Common myeloid progenitor, CD34-positive (primary cell): ENCODE measurements at regions not wholly inside any gene's neighbourhood (a gene's known extent, or its start where the extent isn't known, plus 50 kb on each side); places are given as distances from the start of the nearest gene placed in this dataset.
A peak's percentile ranks its signal among the peaks of the same experiment; 100 is the strongest.

Experiments
- CTCF ChIA-PET: fragments of 350-600 bp; sonication (Branson Sonifier 250); formaldehyde crosslinking; loops from one replicate; lab custom pipeline; 2021; ENCODE audit warnings: antibody characterized with exemption; lab: Charles Lee
- POLR2A ChIA-PET: fragments of 350-600 bp; sonication (Branson Sonifier 250); formaldehyde crosslinking; loops from one replicate; lab custom pipeline; 2021; ENCODE audit warnings: antibody characterized with exemption; lab: Charles Lee
- DNase-seq, 3 donors: peaks; one replicate each; pipeline versions ENCODE4 v3.0.0 to v3.0.0-alpha.2; 2013
- H3K27ac ChIP-seq, 2 experiments: 1 replicate in 1 of 2; 2 replicates in 1 of 2; pipeline ENCODE4 v1.7.0; 2013; ENCODE audit warnings: inconsistent platforms in 2 of 2, low read length in 2 of 2, mild to moderate bottlenecking in 2 of 2, low read depth in 1 of 2, moderate library complexity in 1 of 2; ENCODE audit not compliant: severe bottlenecking in 2 of 2, insufficient read depth in 1 of 2, poor library complexity in 1 of 2
- H3K27me3 ChIP-seq, 5 experiments: replicated peaks in 2 of 5; 1 replicate in 3 of 5; 2 replicates in 2 of 5; pipeline versions ENCODE4 v1.6.1 to v1.7.0; 2013; ENCODE audit warnings: low read length in 4 of 5, mild to moderate bottlenecking in 2 of 5, moderate library complexity in 2 of 5, inconsistent platforms in 1 of 5; ENCODE audit not compliant: insufficient read depth in 5 of 5, control insufficient read depth in 4 of 5
- H3K36me3 ChIP-seq, 4 experiments: 1 replicate in 2 of 4; 2 replicates in 2 of 4; pipeline versions ENCODE4 v1.6.1 to v1.7.0; 2013; ENCODE audit warnings: low read length in 3 of 4, control low read depth in 1 of 4, mild to moderate bottlenecking in 1 of 4; ENCODE audit not compliant: control insufficient read depth in 4 of 4, insufficient read depth in 4 of 4
- H3K4me1 ChIP-seq, 4 experiments: 1 replicate in 3 of 4; 2 replicates in 1 of 4; pipeline versions ENCODE4 v1.6.1 to v1.7.1; 2013; ENCODE audit warnings: low read length in 3 of 4, mild to moderate bottlenecking in 3 of 4, control low read depth in 1 of 4, inconsistent platforms in 1 of 4, moderate library complexity in 1 of 4; ENCODE audit not compliant: control insufficient read depth in 4 of 4, insufficient read depth in 4 of 4; ENCODE audit errors: control extremely low read depth in 1 of 4
- H3K4me3 ChIP-seq, 7 experiments: 1 replicate in 4 of 7; 2 replicates in 3 of 7; pipeline versions ENCODE4 v1.5.1 to v1.7.0; 2013; ENCODE audit warnings: mild to moderate bottlenecking in 7 of 7, low read length in 6 of 7, moderate library complexity in 6 of 7, inconsistent platforms in 2 of 7, low read depth in 2 of 7, control low read depth in 1 of 7; ENCODE audit not compliant: insufficient read depth in 4 of 7, control insufficient read depth in 1 of 7; ENCODE audit errors: extremely low read depth in 1 of 7
- H3K9me3 ChIP-seq, 5 experiments: 1 replicate in 4 of 5; 2 replicates in 1 of 5; pipeline versions ENCODE4 v1.6.1 to v1.7.1; 2013; ENCODE audit warnings: low read length in 4 of 5, mild to moderate bottlenecking in 2 of 5, inconsistent platforms in 1 of 5, low read depth in 1 of 5, moderate library complexity in 1 of 5; ENCODE audit not compliant: control insufficient read depth in 4 of 5, insufficient read depth in 2 of 5; ENCODE audit errors: control extremely low read depth in 1 of 5
- WGBS: methylation state at CpG from one replicate; pipeline ENCODE4 v1.1.5; 2013; ENCODE audit not compliant: insufficient coverage; 5-methylcytosine and 5-hydroxymethylcytosine counted together

DNA sequence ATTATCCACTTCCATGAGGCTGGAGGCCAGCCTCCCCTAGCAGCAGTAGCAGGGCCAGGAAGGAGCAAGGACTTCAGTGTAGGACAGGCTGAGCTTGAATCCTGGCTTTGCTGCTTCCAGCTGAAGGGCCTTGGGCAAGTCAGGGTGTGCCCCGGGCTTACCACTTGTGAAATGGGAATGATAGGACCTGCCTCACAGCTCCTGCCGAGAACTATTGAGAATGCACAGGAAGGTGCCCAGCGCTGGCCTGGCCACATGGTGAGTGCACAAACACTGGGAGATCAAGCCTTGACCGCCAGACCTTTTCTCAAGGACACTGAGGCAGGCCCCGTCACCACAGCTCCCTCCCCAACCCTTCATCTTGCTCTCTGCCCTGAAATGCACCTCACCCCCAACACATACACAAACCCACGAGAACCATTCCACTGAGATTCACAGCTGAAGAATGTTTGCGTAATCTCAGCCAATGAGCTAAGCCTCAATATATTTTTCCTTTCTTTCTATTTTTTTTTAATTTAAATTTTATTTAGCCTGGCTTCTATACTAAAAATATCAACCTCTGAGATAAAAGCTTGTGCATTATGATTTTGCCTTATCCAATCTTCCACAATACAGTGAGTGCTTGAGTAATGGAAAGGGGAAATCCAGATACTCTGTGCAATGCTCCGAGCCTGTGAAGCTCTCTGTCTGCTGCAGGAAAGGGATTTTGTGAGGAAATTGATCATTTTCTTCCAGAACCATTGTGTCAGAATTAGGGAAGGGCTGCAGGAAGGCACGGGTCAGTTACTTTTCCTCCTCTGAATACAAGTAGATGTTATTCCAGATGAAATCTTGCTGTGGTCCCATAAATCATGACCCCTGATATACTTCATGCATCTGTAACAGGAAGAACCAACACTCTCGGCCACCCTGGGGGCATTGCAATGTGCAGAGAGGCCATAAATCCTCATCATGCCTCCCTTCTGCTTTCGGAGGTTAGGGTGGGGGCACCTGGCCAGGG lies 193.9 kb downstream of the TLE3 start:
- Histone ChIP-seq H3K36me3 (no peaks in the 10 kb centered on the region), H3K27me3 (no peaks in the 10 kb centered on the region), H3K9me3 (no peaks in the 10 kb centered on the region), H3K4me1 (peaks cover 0 to 10% (median 8%) of the 10 kb centered on the region in 4 experiments), H3K27ac (no peak overlapping the region), H3K4me3 (no peak overlapping the region)
- CTCF ChIA-PET: interaction anchor here (0.8 kb wide), 1 partner anchor 13 kb away, joined by 3 read pairs; no protein-coding TSS in a partner anchor
- peak in 2 of 3 donors; percentile 11 to 21 for DNase-seq
- POLR2A ChIA-PET: no interaction called here
- WGBS: 59% methylated on average over 7 of the region's 11 CpGs

DNA sequence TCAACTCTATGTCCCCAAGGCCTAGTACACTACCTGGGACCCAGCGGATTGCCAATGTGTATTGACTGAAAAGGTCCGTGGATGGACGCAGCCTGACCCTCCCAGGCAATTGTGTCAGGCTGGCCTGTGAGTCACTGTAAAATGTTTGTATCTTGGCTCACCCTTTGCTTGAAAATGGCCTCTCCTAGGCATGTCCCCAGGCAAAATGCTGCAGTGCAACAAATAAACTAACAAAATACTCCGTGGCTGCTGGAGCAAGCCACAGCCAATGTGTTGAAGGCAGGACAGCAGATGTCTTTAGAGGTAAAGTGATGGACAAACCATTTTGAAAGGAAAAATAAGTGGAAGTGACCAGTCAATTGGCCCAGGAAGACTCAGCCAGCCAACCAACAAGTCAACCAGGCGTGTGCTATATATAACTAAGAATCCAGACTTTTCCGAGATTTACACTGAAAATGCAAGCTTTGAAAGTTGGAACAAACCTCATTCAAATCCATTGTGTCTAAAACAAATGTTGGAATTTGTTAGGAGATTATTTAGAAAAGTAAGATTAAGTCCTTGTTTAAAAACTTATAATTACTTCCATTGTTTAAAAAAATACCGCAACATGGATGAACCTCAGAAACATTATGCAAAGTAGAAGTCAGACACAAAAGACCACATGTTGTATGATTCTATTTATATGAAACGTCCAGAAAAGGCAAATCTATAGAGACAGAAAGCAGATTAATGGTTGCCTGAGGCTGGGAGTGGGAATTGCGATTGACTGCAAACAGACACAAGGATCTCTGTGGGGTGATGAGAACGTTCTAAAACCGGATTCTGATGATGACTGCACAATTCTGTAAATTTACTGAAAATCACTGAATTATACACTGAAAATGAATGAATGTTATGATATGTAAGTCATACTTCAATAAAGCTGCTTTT lies 191.2 kb downstream of the TLE3 start:
- no peaks in the 10 kb centered on the region for H3K27me3 ChIP-seq
- peaks cover 0 to 10% (median 8%) of the 10 kb centered on the region in 4 experiments for H3K4me1 ChIP-seq
- no peak for DNase-seq
- 98% methylated on average over 6 of the region's 11 CpGs for WGBS
- no peaks in the 10 kb centered on the region for H3K9me3 ChIP-seq
- POLR2A ChIA-PET: no interaction called here
- H3K4me3 ChIP-seq: no peak overlapping the region
- H3K27ac ChIP-seq: no peak overlapping the region
- H3K36me3 ChIP-seq: no peaks in the 10 kb centered on the region
- CTCF ChIA-PET: no interaction called here

DNA sequence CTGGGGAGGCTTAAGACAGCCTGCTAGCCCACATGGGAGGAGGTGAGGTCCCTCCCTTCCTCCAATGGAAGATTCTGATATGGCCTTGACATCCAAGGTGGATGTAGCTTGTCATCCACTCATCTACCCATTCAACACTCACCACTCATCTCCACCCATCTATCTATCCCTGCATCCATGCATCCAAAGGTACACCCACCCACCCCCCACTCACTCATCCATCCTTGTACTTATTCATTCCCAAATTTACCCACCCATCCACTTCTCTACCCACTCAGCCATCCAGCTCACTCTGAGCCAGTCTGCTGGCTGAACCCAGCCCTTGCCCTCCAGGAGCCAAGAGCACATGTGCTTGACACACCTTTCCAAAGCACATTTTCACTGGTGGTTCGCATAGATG lies 189.7 kb downstream of the TLE3 start:
- ChIA-PET CTCF (no interaction called here), POLR2A (no interaction called here)
- Histone ChIP-seq H3K27me3 (no peaks in the 10 kb centered on the region), H3K4me1 (peaks cover 0 to 10% (median 8%) of the 10 kb centered on the region in 4 experiments), H3K36me3 (no peaks in the 10 kb centered on the region), H3K9me3 (no peaks in the 10 kb centered on the region), H3K4me3 (no peak overlapping the region), H3K27ac (no peak overlapping the region)
- DNase-seq: no peak
- WGBS: 100% methylated on average over 1 of the region's 1 CpG

DNA sequence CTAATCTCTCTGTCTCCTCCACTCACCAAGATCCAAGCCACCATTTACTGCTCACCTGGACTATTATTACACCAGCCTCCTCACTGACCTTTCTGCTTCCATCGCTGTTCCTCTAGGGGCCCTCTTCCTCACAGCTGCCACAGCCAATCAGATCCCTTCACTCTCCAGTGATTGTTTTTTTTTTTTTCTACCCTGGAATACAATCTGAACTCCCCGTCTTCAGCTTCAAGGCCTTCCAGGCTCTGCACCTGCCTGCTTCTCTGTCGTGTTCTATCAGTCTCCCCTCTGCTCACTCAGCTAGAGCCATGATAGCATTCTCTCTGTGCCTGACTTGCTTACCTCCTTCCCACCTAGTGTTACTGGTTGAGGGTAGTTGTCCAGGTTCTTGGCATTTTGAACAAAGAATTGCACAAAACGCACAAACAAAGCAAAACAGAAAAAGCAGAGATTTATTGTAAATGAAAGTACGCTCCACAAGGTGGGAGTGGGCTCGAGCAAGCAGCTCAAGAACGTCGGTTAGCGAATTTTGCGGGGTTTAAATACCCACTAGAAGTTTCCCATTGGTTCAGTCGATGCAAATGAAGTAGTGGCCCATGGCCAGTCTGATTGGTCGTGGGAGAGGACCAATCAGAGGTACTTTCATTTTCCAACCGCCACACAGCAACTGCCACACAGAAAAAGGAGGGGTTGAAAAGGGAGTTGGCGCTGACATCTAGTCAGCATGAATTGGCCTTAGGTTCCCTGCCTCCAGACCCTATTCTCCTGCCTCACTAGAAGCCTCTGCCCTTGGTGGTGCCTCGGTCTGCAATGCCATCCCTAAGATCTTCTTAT lies 188.9 kb downstream of the TLE3 start:
- WGBS: 99% methylated on average over 12 of the region's 15 CpGs
- ChIA-PET CTCF (no interaction called here), POLR2A (interaction anchor here (0.6 kb wide), 2 partner anchors 102 to 131 kb away, joined by 3 read pairs; no protein-coding TSS in a partner anchor)
- no peaks in the 10 kb centered on the region for H3K9me3 ChIP-seq
- H3K27me3 ChIP-seq: no peaks in the 10 kb centered on the region
- H3K4me3 ChIP-seq: no peak overlapping the region
- no peak overlapping the region for H3K27ac ChIP-seq
- no peaks in the 10 kb centered on the region for H3K36me3 ChIP-seq
- DNase-seq: no peak
- H3K4me1 ChIP-seq: peaks cover 0 to 8% (median 7%) of the 10 kb centered on the region in 4 experiments

GRCh38 chr15:69909719-69910444 lies 187.8 kb downstream of the TLE3 start:
- H3K36me3 ChIP-seq: no peaks in the 10 kb centered on the region
- H3K27ac ChIP-seq: no peak overlapping the region
- peaks cover 0 to 1% (median 0%) of the 10 kb centered on the region in 4 experiments for H3K4me1 ChIP-seq
- H3K9me3 ChIP-seq: no peaks in the 10 kb centered on the region
- no peaks in the 10 kb centered on the region for H3K27me3 ChIP-seq
- no peak for DNase-seq
- WGBS: 79% methylated on average over 7 of the region's 7 CpGs
- CTCF ChIA-PET: no interaction called here
- POLR2A ChIA-PET: interaction anchor here (0.6 kb wide), 1 partner anchor 101 kb away, joined by 3 read pairs; no protein-coding TSS in a partner anchor
- H3K4me3 ChIP-seq: no peak overlapping the region

DNA sequence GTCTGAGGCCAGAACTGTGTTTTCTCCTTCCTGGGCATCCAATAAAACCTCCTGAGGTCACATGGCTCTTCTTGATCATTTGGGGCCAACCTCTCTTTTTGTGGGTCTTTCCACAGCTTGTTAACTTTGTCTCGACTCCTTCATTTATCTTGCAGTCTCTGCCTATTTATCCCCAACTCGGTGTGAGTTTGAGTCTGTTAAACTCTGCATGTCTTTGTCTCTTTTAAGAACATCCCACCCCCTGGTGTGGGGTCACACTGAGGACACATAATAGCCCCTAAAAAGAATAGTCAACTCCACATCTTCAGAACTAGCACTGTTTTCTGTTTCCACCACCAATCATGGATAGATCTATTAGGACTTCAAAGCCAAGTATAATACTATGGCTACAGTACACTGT lies 187.2 kb downstream of the TLE3 start:
- no peak overlapping the region for H3K4me3 ChIP-seq
- CTCF ChIA-PET: no interaction called here
- POLR2A ChIA-PET: no interaction called here

More for the DNA sequence above, 187.2 kb downstream of the TLE3 start:
- Histone ChIP-seq H3K9me3 (no peaks in the 10 kb centered on the region), H3K36me3 (no peaks in the 10 kb centered on the region), H3K27me3 (no peaks in the 10 kb centered on the region), H3K27ac (no peak overlapping the region), H3K4me1 (peaks cover 0 to 3% (median 0%) of the 10 kb centered on the region in 4 experiments)
- DNase-seq: no peak
- 100% methylated on average over 2 of the region's 2 CpGs for WGBS
